Peyer's patch (tissue), 4 donors: ENCODE measurements at regions not wholly inside any gene's neighbourhood (a gene's known extent, or its start where the extent isn't known, plus 50 kb on each side); places are given as distances from the start of the nearest gene placed in this dataset.

Experiments used
- DNase-seq, 3 donors: peaks; one replicate each; pipeline ENCODE4 v3.0.0-alpha.2; 2017 to 2019
- H3K27ac ChIP-seq, 4 donors: fragments of 200-600 bp; sonication (generic); one replicate each; pipeline ENCODE4 v1.5.1; 2016 to 2019
- H3K27me3 ChIP-seq, 2 donors: fragments of 200-600 bp; sonication (generic); one replicate each; pipeline ENCODE4 v1.5.1; 2019
- H3K36me3 ChIP-seq, 3 donors: fragments of 200-600 bp; sonication (generic); one replicate each; pipeline ENCODE4 v1.5.1; 2016 to 2019
- H3K4me1 ChIP-seq, 4 donors: fragments of 200-600 bp; sonication (generic); one replicate each; pipeline ENCODE4 v1.5.1; 2016 to 2019
- H3K4me3 ChIP-seq, 4 donors: fragments of 200-600 bp; sonication (generic); 1 replicate in 3 of 4; 2 replicates in 1 of 4; pipeline ENCODE4 v1.5.1; 2016 to 2019; ENCODE audit warnings: mild to moderate bottlenecking in 1 of 4
- H3K9me3 ChIP-seq, 4 donors: fragments of 200-600 bp; sonication (generic); one replicate each; pipeline ENCODE4 v1.5.1; 2016 to 2019; ENCODE audit warnings: mild to moderate bottlenecking in 1 of 4
- POLR2A ChIP-seq, 2 donors: fragments of 450-650 bp; IDR thresholded peaks; one replicate each; pipeline ENCODE4 v1.5.1; 2017; ENCODE audit warnings: antibody characterized with exemption in 2 of 2, mild to moderate bottlenecking in 2 of 2, moderate library complexity in 2 of 2
- TF ChIP-seq, protein P1 (sequence below), 6 experiments: fragments of 450-650 bp in 4 of 6; fragments of 200-600 bp in 2 of 6; sonication (generic) in 1 of 6; IDR thresholded peaks; one replicate each; pipeline ENCODE4 v1.5.1; 2017 to 2019; ENCODE audit warnings: antibody characterized with exemption in 6 of 6, mild to moderate bottlenecking in 3 of 6, moderate library complexity in 1 of 6

DNA sequence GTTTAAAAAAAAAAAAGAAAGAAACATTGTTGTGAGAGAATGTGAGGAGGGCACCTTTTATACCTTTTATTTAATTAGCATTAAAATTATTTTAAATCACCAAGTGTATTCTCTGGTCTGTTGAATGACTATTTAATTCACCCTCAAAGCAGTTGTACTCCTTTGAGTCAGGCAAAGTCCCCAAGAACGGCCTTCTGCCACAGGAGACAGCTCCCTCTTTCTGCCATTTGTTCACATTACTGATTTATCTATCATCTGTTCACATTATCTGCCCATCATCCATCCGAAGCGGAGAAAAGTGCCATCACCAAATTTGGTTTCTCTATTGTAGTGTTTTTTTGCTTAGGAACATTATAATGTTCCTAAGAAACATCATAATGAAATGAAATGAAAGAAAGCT is 240.7 kb upstream of the DPP10 start:
- Histone ChIP-seq H3K36me3 (no peaks in the 10 kb centered on the region), H3K27ac (no peak overlapping the region), H3K4me3 (no peak overlapping the region), H3K4me1 (no peaks in the 10 kb centered on the region), H3K9me3 (no peaks in the 10 kb centered on the region), H3K27me3 (no peaks in the 10 kb centered on the region)
- TF ChIP-seq POLR2A (IDR thresholded peaks at IDR 0.05) = no peak
- TF ChIP-seq, protein P1, sequence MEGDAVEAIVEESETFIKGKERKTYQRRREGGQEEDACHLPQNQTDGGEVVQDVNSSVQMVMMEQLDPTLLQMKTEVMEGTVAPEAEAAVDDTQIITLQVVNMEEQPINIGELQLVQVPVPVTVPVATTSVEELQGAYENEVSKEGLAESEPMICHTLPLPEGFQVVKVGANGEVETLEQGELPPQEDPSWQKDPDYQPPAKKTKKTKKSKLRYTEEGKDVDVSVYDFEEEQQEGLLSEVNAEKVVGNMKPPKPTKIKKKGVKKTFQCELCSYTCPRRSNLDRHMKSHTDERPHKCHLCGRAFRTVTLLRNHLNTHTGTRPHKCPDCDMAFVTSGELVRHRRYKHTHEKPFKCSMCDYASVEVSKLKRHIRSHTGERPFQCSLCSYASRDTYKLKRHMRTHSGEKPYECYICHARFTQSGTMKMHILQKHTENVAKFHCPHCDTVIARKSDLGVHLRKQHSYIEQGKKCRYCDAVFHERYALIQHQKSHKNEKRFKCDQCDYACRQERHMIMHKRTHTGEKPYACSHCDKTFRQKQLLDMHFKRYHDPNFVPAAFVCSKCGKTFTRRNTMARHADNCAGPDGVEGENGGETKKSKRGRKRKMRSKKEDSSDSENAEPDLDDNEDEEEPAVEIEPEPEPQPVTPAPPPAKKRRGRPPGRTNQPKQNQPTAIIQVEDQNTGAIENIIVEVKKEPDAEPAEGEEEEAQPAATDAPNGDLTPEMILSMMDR (IDR thresholded peaks at IDR 0.05) = peak in 1 of 6 experiments; percentile 40
- DNase-seq = no peak

GRCh38 chr2:114203679-114204078 is 238.8 kb upstream of the DPP10 start:
- H3K27ac ChIP-seq = no peak overlapping the region
- H3K9me3 ChIP-seq = no peaks in the 10 kb centered on the region
- H3K4me3 ChIP-seq = no peak overlapping the region
- DNase-seq = no peak
- TF ChIP-seq POLR2A (IDR thresholded peaks at IDR 0.05) = no peak
- TF ChIP-seq, protein P1 (IDR thresholded peaks at IDR 0.05) = no peak
- H3K27me3 ChIP-seq = no peaks in the 10 kb centered on the region
- no peaks in the 10 kb centered on the region for H3K36me3 ChIP-seq
- no peaks in the 10 kb centered on the region for H3K4me1 ChIP-seq

GRCh38 chr2:114213808-114214207 is 228.6 kb upstream of the DPP10 start:
- no peaks in the 10 kb centered on the region for H3K27me3 ChIP-seq
- DNase-seq = peak in 1 of 3 donors; percentile 47
- no peaks in the 10 kb centered on the region for H3K36me3 ChIP-seq
- H3K4me3 ChIP-seq = no peak overlapping the region
- H3K4me1 ChIP-seq = no peaks in the 10 kb centered on the region
- no peaks in the 10 kb centered on the region for H3K9me3 ChIP-seq
- H3K27ac ChIP-seq = no peak overlapping the region
- TF ChIP-seq POLR2A (IDR thresholded peaks at IDR 0.05) = no peak
- TF ChIP-seq, protein P1 (IDR thresholded peaks at IDR 0.05) = no peak

DNA sequence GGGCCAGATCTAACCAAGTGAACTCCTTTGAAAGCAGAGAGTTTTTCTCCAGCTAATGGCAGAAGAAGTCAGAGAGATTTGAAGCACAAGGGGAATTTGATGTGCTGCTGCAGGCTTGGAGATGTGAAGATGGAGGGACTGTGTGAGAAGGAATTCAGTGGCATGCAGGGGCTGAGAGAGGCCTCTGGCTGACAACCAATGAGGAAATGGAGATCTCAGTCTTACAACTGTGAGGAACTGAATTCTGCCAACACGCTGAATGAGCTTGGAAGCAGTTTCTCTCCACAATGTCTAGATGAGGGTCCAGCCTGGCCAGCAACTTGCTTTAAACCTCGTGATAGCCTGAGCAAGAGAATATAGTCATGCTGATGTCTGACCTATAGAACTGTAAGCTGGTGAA is 224.1 kb upstream of the DPP10 start:
- H3K4me1 ChIP-seq = no peaks in the 10 kb centered on the region
- no peaks in the 10 kb centered on the region for H3K36me3 ChIP-seq
- no peak overlapping the region for H3K27ac ChIP-seq
- H3K4me3 ChIP-seq = no peak overlapping the region
- H3K27me3 ChIP-seq = no peaks in the 10 kb centered on the region
- no peak for DNase-seq
- no peaks in the 10 kb centered on the region for H3K9me3 ChIP-seq
- no peak for TF ChIP-seq POLR2A (IDR thresholded peaks at IDR 0.05)
- TF ChIP-seq, protein P1 (IDR thresholded peaks at IDR 0.05) = no peak

DNA sequence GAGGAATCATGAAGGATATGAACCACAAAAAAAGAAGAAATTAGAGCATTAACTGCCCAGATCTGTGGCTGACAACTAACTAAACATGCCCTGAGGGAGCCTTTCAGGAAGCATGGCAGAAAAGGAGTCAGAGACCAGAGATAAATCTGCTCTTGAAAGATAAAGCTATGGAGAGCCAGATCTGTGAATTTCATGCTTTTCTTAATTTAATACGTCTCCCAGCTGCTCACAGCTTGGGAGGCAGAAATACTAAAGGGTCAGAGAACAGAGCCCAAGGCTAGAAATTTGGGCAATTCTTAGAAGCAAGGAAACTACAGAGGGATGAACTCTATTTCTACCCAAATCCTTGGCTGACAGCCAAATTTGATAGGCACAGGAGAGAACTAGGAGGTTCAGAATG is 223.0 kb upstream of the DPP10 start:
- no peaks in the 10 kb centered on the region for H3K27me3 ChIP-seq
- no peaks in the 10 kb centered on the region for H3K36me3 ChIP-seq
- TF ChIP-seq, protein P1 (IDR thresholded peaks at IDR 0.05) = no peak
- no peak for TF ChIP-seq POLR2A (IDR thresholded peaks at IDR 0.05)

GRCh38 chr2:114222344-114222743 is 220.1 kb upstream of the DPP10 start:
- no peaks in the 10 kb centered on the region for H3K27me3 ChIP-seq
- H3K9me3 ChIP-seq = no peaks in the 10 kb centered on the region
- TF ChIP-seq, protein P1 (IDR thresholded peaks at IDR 0.05) = no peak
- TF ChIP-seq POLR2A (IDR thresholded peaks at IDR 0.05) = no peak
- no peak overlapping the region for H3K27ac ChIP-seq
- no peaks in the 10 kb centered on the region for H3K36me3 ChIP-seq
- DNase-seq = no peak
- H3K4me3 ChIP-seq = no peak overlapping the region
- no peaks in the 10 kb centered on the region for H3K4me1 ChIP-seq

More for the DNA sequence above, 223.0 kb upstream of the DPP10 start:
- Histone ChIP-seq H3K4me3 (no peak overlapping the region), H3K4me1 (no peaks in the 10 kb centered on the region), H3K9me3 (no peaks in the 10 kb centered on the region), H3K27ac (no peak overlapping the region)
- DNase-seq = no peak
